ENCODE measurements at regions not wholly inside any gene's neighbourhood (a gene's known extent, or its start where the extent isn't known, plus 50 kb on each side); places are given as distances from the start of the nearest gene placed in this dataset.

GRCh38 chr3:39626198-39626597 is 158.7 kb downstream of the MOBP start:
- peaks cover 18% of the 10 kb centered on the region for H3K9me3 Mint-ChIP-seq
- H3K27ac Mint-ChIP-seq = no peak overlapping the region
- peaks cover under 1% of the 10 kb centered on the region for H3K4me1 Mint-ChIP-seq
- H3K4me3 Mint-ChIP-seq = no peak overlapping the region
- DNase-seq = no peak
- H3K36me3 Mint-ChIP-seq (ENCODE audit: low read depth) = no peaks in the 10 kb centered on the region
- TF ChIP-seq CTCF (IDR thresholded peaks at IDR 0.05) = no peak
- peaks cover 4% of the 10 kb centered on the region for H3K27me3 Mint-ChIP-seq (ENCODE audit: low read depth, poor library complexity)

GRCh38 chr3:39631136-39631535 is 163.7 kb downstream of the MOBP start:
- DNase-seq = no peak
- Mint-ChIP-seq H3K4me3 (no peak overlapping the region), H3K27ac (no peak overlapping the region), H3K4me1 (peaks cover 4% of the 10 kb centered on the region), H3K27me3 (ENCODE audit: low read depth, poor library complexity) (peaks cover 15% of the 10 kb centered on the region), H3K36me3 (ENCODE audit: low read depth) (no peaks in the 10 kb centered on the region), H3K9me3 (peaks cover 11% of the 10 kb centered on the region)
- TF ChIP-seq CTCF (IDR thresholded peaks at IDR 0.05) = no peak

DNA sequence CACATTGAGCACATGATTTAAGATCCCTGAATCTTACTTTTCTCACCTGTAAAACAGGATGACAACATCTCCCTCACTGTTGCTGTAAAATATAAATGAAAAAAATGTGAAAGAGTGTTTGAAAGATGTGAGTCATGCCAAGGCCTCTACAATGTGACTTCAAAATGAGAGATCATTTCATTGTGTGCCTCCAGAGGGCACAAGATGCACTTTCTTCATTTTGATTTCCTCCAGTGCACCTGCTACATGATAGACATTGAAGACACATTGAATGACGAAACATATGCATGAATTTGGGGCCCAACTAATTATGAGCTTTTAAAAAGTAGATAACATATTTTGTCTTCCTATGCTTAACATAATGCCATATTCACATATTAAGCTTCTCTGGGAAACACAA is 170.3 kb downstream of the MOBP start:
- H3K4me1 Mint-ChIP-seq = peaks cover 7% of the 10 kb centered on the region
- no peaks in the 10 kb centered on the region for H3K9me3 Mint-ChIP-seq
- H3K4me3 Mint-ChIP-seq = no peak overlapping the region
- no peak for TF ChIP-seq CTCF (IDR thresholded peaks at IDR 0.05)
- H3K27me3 Mint-ChIP-seq (ENCODE audit: low read depth, poor library complexity) = no peaks in the 10 kb centered on the region
- H3K27ac Mint-ChIP-seq = no peak overlapping the region
- no peak for DNase-seq
- no peaks in the 10 kb centered on the region for H3K36me3 Mint-ChIP-seq (ENCODE audit: low read depth)

DNA sequence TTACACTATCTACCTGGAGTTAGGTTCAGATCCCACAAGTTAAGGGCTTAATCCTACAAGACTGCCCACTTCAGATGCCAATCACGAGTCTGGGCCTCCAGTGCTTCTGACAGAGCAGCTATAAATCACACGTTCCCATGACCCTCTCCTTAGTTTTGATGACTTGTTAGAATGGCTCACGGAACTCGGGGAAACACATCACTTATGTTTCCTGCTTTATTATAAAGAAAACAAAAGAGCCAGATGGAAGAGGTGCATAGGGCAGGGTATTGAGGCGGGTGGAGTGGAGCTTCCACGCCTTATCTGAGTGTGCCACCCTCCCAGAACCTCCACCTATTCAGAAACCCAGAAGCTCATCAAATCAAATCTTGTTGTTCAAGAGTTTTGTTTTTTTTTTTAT is 170.8 kb downstream of the MOBP start:
- H3K27ac Mint-ChIP-seq = no peak overlapping the region
- no peak for TF ChIP-seq CTCF (IDR thresholded peaks at IDR 0.05)
- no peaks in the 10 kb centered on the region for H3K9me3 Mint-ChIP-seq
- no peaks in the 10 kb centered on the region for H3K36me3 Mint-ChIP-seq (ENCODE audit: low read depth)
- DNase-seq = no peak
- peaks cover 7% of the 10 kb centered on the region for H3K4me1 Mint-ChIP-seq
- H3K27me3 Mint-ChIP-seq (ENCODE audit: low read depth, poor library complexity) = no peaks in the 10 kb centered on the region
- H3K4me3 Mint-ChIP-seq = no peak overlapping the region

- no peak for TF ChIP-seq CTCF (IDR thresholded peaks at IDR 0.05)
- Mint-ChIP-seq H3K4me1 (peaks cover 7% of the 10 kb centered on the region), H3K27me3 (ENCODE audit: low read depth, poor library complexity) (no peaks in the 10 kb centered on the region), H3K27ac (no peak overlapping the region), H3K36me3 (ENCODE audit: low read depth) (no peaks in the 10 kb centered on the region), H3K9me3 (no peaks in the 10 kb centered on the region), H3K4me3 (no peak overlapping the region)
- DNase-seq = no peak
These were observed 169.8 kb upstream of the MYRIP start for GRCh38 chr3:39639344-39640236.

- no peak for DNase-seq
- H3K4me3 Mint-ChIP-seq = no peak overlapping the region
- no peaks in the 10 kb centered on the region for H3K27me3 Mint-ChIP-seq (ENCODE audit: low read depth, poor library complexity)
- H3K27ac Mint-ChIP-seq = no peak overlapping the region
- no peak for TF ChIP-seq CTCF (IDR thresholded peaks at IDR 0.05)
- no peaks in the 10 kb centered on the region for H3K9me3 Mint-ChIP-seq
- peaks cover 7% of the 10 kb centered on the region for H3K4me1 Mint-ChIP-seq
- H3K36me3 Mint-ChIP-seq (ENCODE audit: low read depth) = no peaks in the 10 kb centered on the region
These were observed 168.1 kb upstream of the MYRIP start for GRCh38 chr3:39641274-39641673.

Measured in nephron progenitor cell (in vitro differentiated cells).